OCI-LY1 (cell line): ENCODE measurements at regions not wholly inside any gene's neighbourhood (a gene's known extent, or its start where the extent isn't known, plus 50 kb on each side); places are given as distances from the start of the nearest gene placed in this dataset.

ENCODE experiments used
- H2AFZ ChIP-seq: fragments of 200-600 bp; sonication (generic), shearing (Covaris generic); 2 replicates; pipeline ENCODE4 v1.6.0; 2014; ENCODE audit warnings: antibody characterized with exemption, mild to moderate bottlenecking, low read length
- H3F3A ChIP-seq: fragments of 200-600 bp; sonication (generic), shearing (Covaris generic); 2 replicates; pipeline ENCODE4 v1.6.0; 2014; ENCODE audit warnings: mild to moderate bottlenecking, antibody characterized with exemption, low read length, moderate library complexity; ENCODE audit not compliant: insufficient read depth
- H3K27ac ChIP-seq: fragments of 200-600 bp; sonication (generic); 2 replicates; pipeline ENCODE4 v1.5.1; 2014; ENCODE audit warnings: low read length, mixed run types, mild to moderate bottlenecking, low read depth; ENCODE audit not compliant: poor library complexity, severe bottlenecking
- H3K27me3 ChIP-seq: fragments of 200-600 bp; sonication (generic); 2 replicates; pipeline ENCODE4 v1.6.0; 2014; ENCODE audit warnings: antibody characterized with exemption, mild to moderate bottlenecking, low read length, moderate library complexity; ENCODE audit not compliant: insufficient read depth
- H3K36me3 ChIP-seq: fragments of 200-600 bp; sonication (generic); 2 replicates; pipeline ENCODE4 v1.6.1; 2014; ENCODE audit warnings: mild to moderate bottlenecking, antibody characterized with exemption, low read length, moderate library complexity, mixed read lengths; ENCODE audit not compliant: insufficient read depth
- H3K4me1 ChIP-seq: fragments of 200-600 bp; sonication (generic); 2 replicates; pipeline ENCODE4 v1.5.1; 2014; ENCODE audit warnings: mild to moderate bottlenecking, low read length, moderate library complexity; ENCODE audit not compliant: insufficient read depth, severe bottlenecking
- H3K4me2 ChIP-seq: fragments of 200-600 bp; sonication (generic), shearing (Covaris generic); 2 replicates; pipeline ENCODE4 v1.6.1; 2014; ENCODE audit warnings: low read length
- H3K4me3 ChIP-seq: fragments of 200-600 bp; sonication (generic); 2 replicates; pipeline ENCODE4 v1.5.1; 2014; ENCODE audit warnings: low read length, low read depth, mild to moderate bottlenecking, mixed read lengths; ENCODE audit not compliant: poor library complexity, severe bottlenecking
- H3K79me2 ChIP-seq: fragments of 200-600 bp; shearing (Covaris generic); 2 replicates; pipeline ENCODE4 v1.6.1; 2016; ENCODE audit warnings: mixed run types, low read length, mixed read lengths; ENCODE audit not compliant: insufficient read depth
- H3K9ac ChIP-seq: fragments of 200-600 bp; sonication (generic), shearing (Covaris generic); 2 replicates; pipeline ENCODE4 v1.6.1; 2014; ENCODE audit warnings: mild to moderate bottlenecking, low read length, mixed read lengths
- H3K9me2 ChIP-seq: fragments of 200-600 bp; sonication (generic), shearing (Covaris generic); 2 replicates; pipeline ENCODE4 v1.6.1; 2014; ENCODE audit warnings: low read depth, mild to moderate bottlenecking, low read length, mixed read lengths
- H3K9me3 ChIP-seq: fragments of 200-600 bp; shearing (Covaris generic); 2 replicates; pipeline ENCODE4 v1.6.1; 2014; ENCODE audit warnings: low read length, mixed read lengths
- H4K20me1 ChIP-seq: fragments of 200-600 bp; sonication (generic), shearing (Covaris generic); 2 replicates; pipeline ENCODE4 v1.6.0; 2016; ENCODE audit warnings: mild to moderate bottlenecking, low read length; ENCODE audit not compliant: insufficient read depth
- EZH2 ChIP-seq: fragments of 200-600 bp; sonication (generic), shearing (Covaris generic); IDR thresholded peaks from 2 replicates; pipeline ENCODE4 v1.8.0; 2017; ENCODE audit warnings: borderline replicate concordance, mixed run types, mild to moderate bottlenecking, antibody characterized with exemption, low read length, moderate library complexity, mixed read lengths
- TF ChIP-seq, protein P1 (sequence below): fragments of 200-600 bp; sonication (generic), shearing (Covaris generic); IDR thresholded peaks from 2 replicates; pipeline ENCODE4 v1.5.1; 2017; ENCODE audit warnings: mild to moderate bottlenecking, antibody characterized with exemption, low read length, moderate library complexity, mixed read lengths

DNA sequence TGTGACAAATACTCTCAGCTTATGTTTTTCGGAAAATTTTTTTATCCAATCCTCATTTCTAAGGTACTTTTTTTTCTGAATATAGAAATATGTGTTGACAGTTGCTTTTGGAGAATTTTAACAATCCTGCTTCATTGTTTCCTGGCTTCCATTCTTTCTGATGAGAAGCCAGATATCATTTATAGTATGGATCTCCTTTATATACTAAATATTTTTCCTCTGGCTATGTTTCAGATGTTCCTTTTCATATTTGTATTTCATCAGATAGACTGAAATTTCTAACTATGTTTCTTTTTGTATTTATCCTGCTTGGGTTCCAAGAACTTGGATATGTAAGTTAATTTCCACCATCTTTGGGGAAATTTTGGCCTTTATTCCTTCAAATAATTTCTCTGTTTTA lies 138.9 kb upstream of the CDH11 start:
- no peaks in the 10 kb centered on the region for H3K9me3 ChIP-seq
- H3K27me3 ChIP-seq, result no peaks in the 10 kb centered on the region
- no peaks in the 10 kb centered on the region for H4K20me1 ChIP-seq
- no peaks in the 10 kb centered on the region for H3K79me2 ChIP-seq
- H2AFZ ChIP-seq, result no peak overlapping the region
- TF ChIP-seq, protein P1, sequence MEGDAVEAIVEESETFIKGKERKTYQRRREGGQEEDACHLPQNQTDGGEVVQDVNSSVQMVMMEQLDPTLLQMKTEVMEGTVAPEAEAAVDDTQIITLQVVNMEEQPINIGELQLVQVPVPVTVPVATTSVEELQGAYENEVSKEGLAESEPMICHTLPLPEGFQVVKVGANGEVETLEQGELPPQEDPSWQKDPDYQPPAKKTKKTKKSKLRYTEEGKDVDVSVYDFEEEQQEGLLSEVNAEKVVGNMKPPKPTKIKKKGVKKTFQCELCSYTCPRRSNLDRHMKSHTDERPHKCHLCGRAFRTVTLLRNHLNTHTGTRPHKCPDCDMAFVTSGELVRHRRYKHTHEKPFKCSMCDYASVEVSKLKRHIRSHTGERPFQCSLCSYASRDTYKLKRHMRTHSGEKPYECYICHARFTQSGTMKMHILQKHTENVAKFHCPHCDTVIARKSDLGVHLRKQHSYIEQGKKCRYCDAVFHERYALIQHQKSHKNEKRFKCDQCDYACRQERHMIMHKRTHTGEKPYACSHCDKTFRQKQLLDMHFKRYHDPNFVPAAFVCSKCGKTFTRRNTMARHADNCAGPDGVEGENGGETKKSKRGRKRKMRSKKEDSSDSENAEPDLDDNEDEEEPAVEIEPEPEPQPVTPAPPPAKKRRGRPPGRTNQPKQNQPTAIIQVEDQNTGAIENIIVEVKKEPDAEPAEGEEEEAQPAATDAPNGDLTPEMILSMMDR, result no peak
- no peak for TF ChIP-seq EZH2
- H3K36me3 ChIP-seq, result no peaks in the 10 kb centered on the region
- H3F3A ChIP-seq, result no peaks in the 10 kb centered on the region
- no peak overlapping the region for H3K9ac ChIP-seq
- H3K27ac ChIP-seq, result no peak overlapping the region
- no peak overlapping the region for H3K4me3 ChIP-seq
- H3K4me2 ChIP-seq, result no peak overlapping the region
- no peaks in the 10 kb centered on the region for H3K4me1 ChIP-seq
- no peaks in the 10 kb centered on the region for H3K9me2 ChIP-seq

DNA sequence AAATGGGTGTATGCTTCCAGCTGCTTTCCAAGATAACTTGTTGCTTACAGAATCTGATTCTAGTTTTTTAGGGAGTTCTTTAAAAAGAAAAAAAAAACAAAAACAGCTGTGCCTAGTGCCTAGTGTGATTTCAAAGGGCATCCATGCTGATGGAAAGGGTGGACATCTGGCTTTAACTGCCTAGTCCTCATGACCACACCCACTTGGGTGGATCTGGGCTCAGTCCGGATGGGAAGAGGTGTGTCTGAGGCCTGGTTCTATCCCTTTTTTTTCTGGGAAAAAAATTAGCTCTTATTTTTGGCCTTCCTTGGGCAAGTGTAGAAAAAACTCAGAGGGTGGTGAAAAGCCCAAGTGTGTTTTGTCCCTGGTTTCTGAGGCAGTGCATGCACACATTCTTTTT lies 132.3 kb upstream of the CDH11 start:
- H3K9ac ChIP-seq, result no peak overlapping the region
- no peaks in the 10 kb centered on the region for H3K79me2 ChIP-seq
- no peak overlapping the region for H3K4me3 ChIP-seq
- no peaks in the 10 kb centered on the region for H3K36me3 ChIP-seq
- no peaks in the 10 kb centered on the region for H3F3A ChIP-seq
- H3K9me3 ChIP-seq, result no peaks in the 10 kb centered on the region
- H3K27ac ChIP-seq, result no peak overlapping the region
- no peak overlapping the region for H2AFZ ChIP-seq
- no peaks in the 10 kb centered on the region for H4K20me1 ChIP-seq
- TF ChIP-seq EZH2, result no peak
- TF ChIP-seq, protein P1, result no peak
- no peaks in the 10 kb centered on the region for H3K9me2 ChIP-seq
- no peaks in the 10 kb centered on the region for H3K4me1 ChIP-seq
- H3K27me3 ChIP-seq, result no peaks in the 10 kb centered on the region
- H3K4me2 ChIP-seq, result no peak overlapping the region

DNA sequence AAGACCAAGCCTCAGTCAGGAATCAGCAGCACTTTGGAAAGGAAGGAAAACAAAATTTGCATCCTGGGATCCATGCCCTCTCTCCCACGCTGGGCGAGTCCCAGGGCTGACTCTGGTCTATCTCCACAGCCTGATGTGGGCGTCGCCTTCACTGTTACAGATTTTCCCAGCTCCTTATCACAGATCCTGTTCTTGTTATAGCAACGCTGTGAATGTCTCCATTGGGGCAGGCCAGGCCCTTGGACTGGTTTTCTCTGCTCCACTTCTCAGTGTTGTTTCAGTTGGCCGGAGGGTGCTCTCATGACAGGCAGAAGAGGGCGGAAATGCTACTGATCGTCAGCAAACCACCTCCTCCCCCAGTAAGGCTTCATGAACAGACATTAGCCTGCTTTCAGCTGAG lies 127.9 kb upstream of the CDH11 start:
- TF ChIP-seq, protein P1, result no peak
- Histone ChIP-seq H3K4me3 (no peak overlapping the region), H3F3A (no peaks in the 10 kb centered on the region), H4K20me1 (no peaks in the 10 kb centered on the region), H3K27ac (no peak overlapping the region), H2AFZ (no peak overlapping the region), H3K4me2 (no peak overlapping the region), H3K9me3 (no peaks in the 10 kb centered on the region), H3K36me3 (no peaks in the 10 kb centered on the region), H3K27me3 (no peaks in the 10 kb centered on the region), H3K9me2 (no peaks in the 10 kb centered on the region), H3K4me1 (no peaks in the 10 kb centered on the region), H3K79me2 (no peaks in the 10 kb centered on the region), H3K9ac (no peak overlapping the region)
